IMR-90 (cell line): ENCODE measurements at regions not wholly inside any gene's neighbourhood (a gene's known extent, or its start where the extent isn't known, plus 50 kb on each side); places are given as distances from the start of the nearest gene placed in this dataset.

ENCODE experiments used
- ATAC-seq: fragments of 200-7000 bp; cut with Tn5 transposase; 2 replicates; pipeline ENCODE4 v1.9.1; 2020; ENCODE audit warnings: low read depth, mild to moderate bottlenecking, moderate library complexity
- BruUV-seq: library from RNA; stranded (reverse); fragments of 400-500 nt; replicated peaks from 2 replicates; lab custom pipeline; 2021; lab: Mats Ljungman, UMichigan
- CTCF ChIA-PET: fragments of 300-600 bp; formaldehyde crosslinking; extraction: SDS; loops from one replicate; lab custom pipeline; 2021; ENCODE audit warnings: antibody characterized with exemption; lab: Yijun Ruan, JAX
- POLR2A ChIA-PET: fragments of 300-600 bp; sonication (Branson Sonifier 250); formaldehyde crosslinking; loops from one replicate; lab custom pipeline; 2022; ENCODE audit warnings: antibody characterized with exemption; ENCODE audit not compliant: unreplicated experiment; lab: Charles Lee
- DNase-seq: peaks from one replicate; pipeline ENCODE4 v3.0.0; 2013
- H2AFZ ChIP-seq: replicated peaks from 2 replicates; pipeline ENCODE3; 2013; ENCODE audit warnings: low read length, mild to moderate bottlenecking; ENCODE audit not compliant: poor library complexity
- H2AK5ac ChIP-seq: 2 replicates; pipeline ENCODE4 v1.6.1; 2013; ENCODE audit warnings: low read depth, low read length, inconsistent platforms
- H2AK9ac ChIP-seq: replicated peaks from 2 replicates; pipeline ENCODE3; 2013; ENCODE audit warnings: mild to moderate bottlenecking, low read depth, low read length, moderate library complexity; ENCODE audit not compliant: poor library complexity
- H2BK120ac ChIP-seq: 2 replicates; pipeline ENCODE4 v1.6.1; 2013; ENCODE audit warnings: low read depth, low read length, inconsistent platforms
- H2BK15ac ChIP-seq: 3 replicates; pipeline ENCODE4 v1.6.1; 2013; ENCODE audit warnings: low read depth, low read length, inconsistent platforms
- H2BK20ac ChIP-seq: 2 replicates; pipeline ENCODE4 v1.6.1; 2013; ENCODE audit warnings: low read depth, mild to moderate bottlenecking, inconsistent platforms, low read length, moderate library complexity
- H2BK5ac ChIP-seq: 2 replicates; pipeline ENCODE4 v1.6.1; 2013; ENCODE audit warnings: mild to moderate bottlenecking, low read depth, low read length, inconsistent platforms; ENCODE audit not compliant: poor library complexity, severe bottlenecking
- H3K14ac ChIP-seq: replicated peaks from 2 replicates; pipeline ENCODE4 v1.6.1; 2013; ENCODE audit warnings: low read depth, low read length, inconsistent platforms
- H3K18ac ChIP-seq: 2 replicates; pipeline ENCODE4 v1.6.1; 2013; ENCODE audit warnings: low read depth, low read length, control low read depth
- H3K23ac ChIP-seq: 2 replicates; pipeline ENCODE4 v1.6.1; 2013; ENCODE audit warnings: low read depth, low read length, inconsistent platforms
- H3K27ac ChIP-seq: 2 replicates; pipeline ENCODE4 v1.5.1; 2013; ENCODE audit warnings: mild to moderate bottlenecking, control low read depth, low read length; ENCODE audit not compliant: insufficient read depth
- H3K27me3 ChIP-seq: 2 replicates; pipeline ENCODE4 v1.6.1; 2013; ENCODE audit warnings: low read length; ENCODE audit not compliant: control insufficient read depth, insufficient read depth
- H3K36me3 ChIP-seq: 2 replicates; pipeline ENCODE4 v1.6.1; 2013; ENCODE audit warnings: low read length, mixed read lengths; ENCODE audit not compliant: control insufficient read depth, insufficient read depth
- H3K4ac ChIP-seq: 2 replicates; pipeline ENCODE4 v1.6.1; 2013; ENCODE audit warnings: low read depth, low read length, inconsistent platforms
- H3K4me1 ChIP-seq: 2 replicates; pipeline ENCODE4 v1.6.1; 2013; ENCODE audit warnings: low read length, mixed read lengths; ENCODE audit not compliant: control insufficient read depth, insufficient read depth
- H3K4me2 ChIP-seq: 2 replicates; pipeline ENCODE4 v1.6.1; 2013; ENCODE audit warnings: low read depth, mild to moderate bottlenecking, control low read depth, low read length, moderate library complexity
- H3K4me3 ChIP-seq: 2 replicates; pipeline ENCODE4 v1.5.1; 2013; ENCODE audit warnings: low read depth, mild to moderate bottlenecking, control low read depth, low read length, moderate library complexity; ENCODE audit not compliant: insufficient read depth
- H3K56ac ChIP-seq: 2 replicates; pipeline ENCODE4 v1.6.1; 2013; ENCODE audit warnings: low read length, inconsistent platforms; ENCODE audit not compliant: insufficient read depth; ENCODE audit errors: extremely low read depth
- H3K79me1 ChIP-seq, 2 experiments: 2 replicates each; pipeline ENCODE4 v1.6.1; 2013; ENCODE audit warnings: low read length in 2 of 2, inconsistent platforms in 1 of 2, low read depth in 1 of 2
- H3K9ac ChIP-seq: 2 replicates; pipeline ENCODE4 v1.6.1; 2013; ENCODE audit warnings: low read depth, low read length, control low read depth
- H3K9me1 ChIP-seq: 2 replicates; pipeline ENCODE4 v1.6.1; 2013; ENCODE audit warnings: low read length, inconsistent platforms; ENCODE audit not compliant: insufficient read depth
- H3K9me3 ChIP-seq: 2 replicates; pipeline ENCODE4 v1.6.1; 2013; ENCODE audit warnings: low read length; ENCODE audit not compliant: control insufficient read depth, insufficient read depth
- H4K20me1 ChIP-seq: 2 replicates; pipeline ENCODE4 v1.6.1; 2013; ENCODE audit warnings: low read length, inconsistent platforms; ENCODE audit not compliant: insufficient read depth
- H4K5ac ChIP-seq: 2 replicates; pipeline ENCODE4 v1.6.1; 2013; ENCODE audit warnings: mild to moderate bottlenecking, low read depth, low read length, control low read depth
- H4K8ac ChIP-seq, 2 experiments: 2 replicates each; pipeline ENCODE4 v1.6.1; 2013; ENCODE audit warnings: low read depth in 2 of 2, low read length in 2 of 2, control low read depth in 1 of 2, inconsistent platforms in 1 of 2
- H4K91ac ChIP-seq: 2 replicates; pipeline ENCODE4 v1.6.1; 2013; ENCODE audit warnings: low read depth, low read length, inconsistent platforms; ENCODE audit not compliant: insufficient read depth
- BHLHE40 ChIP-seq: fragments of 150-350 bp; IDR thresholded peaks from 2 replicates; pipeline ENCODE4 v1.6.1; 2016; ENCODE audit warnings: mild to moderate bottlenecking, low read depth, low read length
- CEBPB ChIP-seq: IDR thresholded peaks from 2 replicates; pipeline ENCODE4 v1.6.1; 2012; ENCODE audit warnings: low read depth, low read length, improper control_type of control experiment
- CHD1 ChIP-seq: IDR thresholded peaks from 2 replicates; pipeline ENCODE4 v1.6.1; 2012; ENCODE audit warnings: low read depth, low read length, improper control_type of control experiment
- CTCF ChIP-seq: conservative IDR thresholded peaks from 2 replicates; pipeline ENCODE4 v1.5.1; 2012; ENCODE audit warnings: mild to moderate bottlenecking, low read depth, low read length, improper control_type of control experiment
- FOS ChIP-seq: fragments of 150-350 bp; IDR thresholded peaks from 2 replicates; pipeline ENCODE4 v1.6.1; 2016; ENCODE audit warnings: low read depth, low read length
- MAFK ChIP-seq: IDR thresholded peaks from 2 replicates; pipeline ENCODE4 v1.6.1; 2012; ENCODE audit warnings: low read depth, low read length, improper control_type of control experiment
- MAZ ChIP-seq: IDR thresholded peaks from 2 replicates; pipeline ENCODE4 v1.6.1; 2012; ENCODE audit warnings: low read depth, mild to moderate bottlenecking, low read length, improper control_type of control experiment, moderate library complexity, borderline replicate concordance
- MXI1 ChIP-seq: IDR thresholded peaks from 2 replicates; pipeline ENCODE4 v1.6.1; 2012; ENCODE audit warnings: low read depth, mild to moderate bottlenecking, low read length, moderate library complexity, borderline replicate concordance
- NFE2L2 ChIP-seq: fragments of 150-350 bp; IDR thresholded peaks from 2 replicates; pipeline ENCODE4 v1.6.1; 2016; ENCODE audit warnings: low read depth, mild to moderate bottlenecking, low read length
- POLR2A ChIP-seq: IDR thresholded peaks from 2 replicates; pipeline ENCODE4 v1.6.1; 2012; ENCODE audit warnings: mild to moderate bottlenecking, low read depth, low read length
- RAD21 ChIP-seq: IDR thresholded peaks from 2 replicates; pipeline ENCODE4 v1.6.1; 2012; ENCODE audit warnings: low read length, improper control_type of control experiment
- RCOR1 ChIP-seq: IDR thresholded peaks from 2 replicates; pipeline ENCODE4 v1.6.1; 2012; ENCODE audit warnings: mild to moderate bottlenecking, low read length, improper control_type of control experiment; ENCODE audit not compliant: insufficient replicate concordance
- RFX5 ChIP-seq: IDR thresholded peaks from 2 replicates; pipeline ENCODE4 v1.8.0; 2012; ENCODE audit warnings: low read depth, mild to moderate bottlenecking, low read length, moderate library complexity
- SMC3 ChIP-seq: fragments of 150-350 bp; IDR thresholded peaks from 2 replicates; pipeline ENCODE4 v1.6.1; 2016; ENCODE audit warnings: low read depth, mild to moderate bottlenecking, antibody characterized with exemption, low read length, moderate library complexity
- USF2 ChIP-seq: fragments of 150-350 bp; IDR thresholded peaks from 2 replicates; pipeline ENCODE4 v1.6.1; 2017; ENCODE audit warnings: mild to moderate bottlenecking, antibody characterized with exemption, low read length, low read depth
- WGBS, 2 experiments: methylation state at CpG; one replicate each; pipeline versions ENCODE4 v1.1.5 to v1.1.7; 2013; ENCODE audit warnings: missing lambda C conversion rate in 2 of 2; ENCODE audit not compliant: insufficient read length in 1 of 2; ENCODE audit errors: extremely low coverage in 2 of 2; 5-methylcytosine and 5-hydroxymethylcytosine counted together
- dilution Hi-C: fragments of 300-500 bp; cut with HindIII; formaldehyde crosslinking; loops from one replicate; pipeline ENCODE4 v1.14.3; 2018; ENCODE audit warnings: low sequenced_read_pairs; ENCODE audit not compliant: unreplicated experiment
- in situ Hi-C: fragments of 300-500 bp; cut with MboI; formaldehyde crosslinking; loops from 3 replicates; pipeline ENCODE4 v1.14.3; 2019; ENCODE audit warnings: low sequenced_read_pairs, inconsistent platforms, mixed read lengths
- intact Hi-C: fragments of 100-400 bp; cut with micrococcal nuclease; formaldehyde crosslinking; loops from 2 replicates; pipeline ENCODE4 v1.10.0; 2022
- TF ChIP-seq, protein P1 (sequence below): fragments of 150-350 bp; IDR thresholded peaks from 2 replicates; pipeline ENCODE4 v1.6.1; 2016; ENCODE audit warnings: low read depth, mild to moderate bottlenecking, low read length, moderate library complexity, borderline replicate concordance

GRCh38 chr9:32863291-32863690 lies 80.0 kb downstream of the TMEM215 start:
- dilution Hi-C loops: no loop called here
- no peaks in the 10 kb centered on the region for H4K20me1 ChIP-seq
- no TSS peak for BruUV-seq

More at GRCh38 chr9:32863291-32863690, 80.0 kb downstream of the TMEM215 start:
- Histone ChIP-seq H3K56ac (no peak overlapping the region), H2BK20ac (no peak overlapping the region), H3K4me3 (no peak overlapping the region), H2BK5ac (no peak overlapping the region), H3K9ac (no peak overlapping the region), H3K18ac (no peak overlapping the region), H3K4me2 (no peak overlapping the region), H4K8ac (no peak overlapping the region), H3K4me1 (no peaks in the 10 kb centered on the region), H2BK120ac (no peak overlapping the region), H3K79me1 (no peaks in the 10 kb centered on the region), H3K36me3 (no peaks in the 10 kb centered on the region), H2AFZ (no peak overlapping the region), H4K91ac (no peak overlapping the region), H3K27me3 (no peaks in the 10 kb centered on the region; the same call in 1 of the 2 replicates), H2AK5ac (no peak overlapping the region), H3K9me1 (no peaks in the 10 kb centered on the region), H3K14ac (no peak overlapping the region), H3K23ac (no peak overlapping the region), H3K4ac (no peak overlapping the region), H4K5ac (no peak overlapping the region), H2AK9ac (no peak overlapping the region), H3K9me3 (no peaks in the 10 kb centered on the region), H2BK15ac (no peak overlapping the region), H3K27ac (no peak overlapping the region)
- intact Hi-C loops: no loop called here
- ChIA-PET POLR2A (no interaction called here), CTCF (no interaction called here)
- TF ChIP-seq POLR2A (no peak), RAD21 (no peak), RFX5 (no peak), MAZ (no peak), SMC3 (no peak), CTCF (no peak), NFE2L2 (no peak), USF2 (no peak), FOS (no peak), MXI1 (no peak), CHD1 (no peak), CEBPB (no peak), RCOR1 (no peak), BHLHE40 (no peak), MAFK (no peak)
- TF ChIP-seq, protein P1, sequence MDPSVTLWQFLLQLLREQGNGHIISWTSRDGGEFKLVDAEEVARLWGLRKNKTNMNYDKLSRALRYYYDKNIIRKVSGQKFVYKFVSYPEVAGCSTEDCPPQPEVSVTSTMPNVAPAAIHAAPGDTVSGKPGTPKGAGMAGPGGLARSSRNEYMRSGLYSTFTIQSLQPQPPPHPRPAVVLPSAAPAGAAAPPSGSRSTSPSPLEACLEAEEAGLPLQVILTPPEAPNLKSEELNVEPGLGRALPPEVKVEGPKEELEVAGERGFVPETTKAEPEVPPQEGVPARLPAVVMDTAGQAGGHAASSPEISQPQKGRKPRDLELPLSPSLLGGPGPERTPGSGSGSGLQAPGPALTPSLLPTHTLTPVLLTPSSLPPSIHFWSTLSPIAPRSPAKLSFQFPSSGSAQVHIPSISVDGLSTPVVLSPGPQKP: no peak
- WGBS, 2 experiments: 0% methylated on average over 1 of the region's 5 CpGs; no CpG with 5 or more reads in 1 of the 2 experiments
- in situ Hi-C loops: no loop called here
- DNase-seq (no peak), ATAC-seq (no peak)
